Esophagus mucosa (tissue), 1 donor: ENCODE measurements at regions not wholly inside any gene's neighbourhood (a gene's known extent, or its start where the extent isn't known, plus 50 kb on each side); places are given as distances from the start of the nearest gene placed in this dataset.

Experiments used
- ATAC-seq: fragments of 200-7000 bp; cut with Tn5 transposase; one replicate; pipeline ENCODE4 v1.9.1; 2020
- donor health status: DM: yes; HTN: yes; CAD: no.

DNA sequence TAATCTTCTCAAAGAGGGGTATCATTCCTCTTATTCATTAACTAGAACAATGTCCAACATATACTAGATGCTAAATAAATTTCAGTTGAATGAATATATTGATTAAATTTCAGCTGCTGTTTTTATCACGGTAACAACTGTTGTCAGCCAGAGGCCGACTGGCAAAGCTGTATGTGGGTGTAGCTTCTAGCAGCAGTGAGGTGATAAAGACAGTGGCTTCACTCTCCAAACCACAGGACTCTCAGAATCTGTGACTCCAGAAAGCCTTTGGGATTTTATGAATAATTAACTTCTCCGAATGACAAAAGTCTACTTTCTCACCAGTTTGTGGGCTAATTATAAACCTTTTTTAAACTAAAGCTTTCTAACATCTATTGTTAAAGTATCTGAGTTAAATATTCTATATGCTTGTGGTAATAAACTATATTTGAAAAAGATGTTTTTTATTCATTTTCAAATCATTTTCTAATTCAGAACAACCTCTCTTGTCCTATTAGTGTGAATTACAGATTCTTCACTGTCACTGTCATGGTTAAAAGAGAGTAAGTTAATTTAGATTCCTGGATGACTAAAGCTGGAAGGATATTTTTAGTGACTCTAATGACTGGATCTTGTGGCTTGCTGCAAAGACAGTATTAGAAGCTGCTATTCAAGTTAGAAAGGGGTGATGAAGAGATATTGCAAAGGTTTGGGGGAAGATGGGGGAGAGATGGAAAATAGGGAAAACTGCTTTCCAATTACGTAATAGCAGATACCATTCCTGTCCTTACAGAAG is 796.4 kb upstream of the ARPP21 start:
- ATAC-seq, result no peak

DNA sequence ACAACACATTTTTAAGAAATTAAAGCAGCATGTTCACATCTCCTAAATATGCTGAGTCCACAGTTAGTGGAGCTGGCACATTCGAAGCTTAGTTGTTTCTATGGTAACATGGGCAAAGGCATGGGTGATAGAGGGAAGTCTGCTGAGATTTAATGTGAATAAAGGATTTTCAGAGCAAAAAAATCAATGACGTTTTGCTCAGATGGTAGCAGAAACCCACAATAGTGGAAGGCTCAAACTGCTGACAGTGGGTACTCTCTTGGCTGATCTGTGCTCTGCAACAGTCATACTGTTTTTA is 795.1 kb upstream of the ARPP21 start:
- ATAC-seq, result no peak

DNA sequence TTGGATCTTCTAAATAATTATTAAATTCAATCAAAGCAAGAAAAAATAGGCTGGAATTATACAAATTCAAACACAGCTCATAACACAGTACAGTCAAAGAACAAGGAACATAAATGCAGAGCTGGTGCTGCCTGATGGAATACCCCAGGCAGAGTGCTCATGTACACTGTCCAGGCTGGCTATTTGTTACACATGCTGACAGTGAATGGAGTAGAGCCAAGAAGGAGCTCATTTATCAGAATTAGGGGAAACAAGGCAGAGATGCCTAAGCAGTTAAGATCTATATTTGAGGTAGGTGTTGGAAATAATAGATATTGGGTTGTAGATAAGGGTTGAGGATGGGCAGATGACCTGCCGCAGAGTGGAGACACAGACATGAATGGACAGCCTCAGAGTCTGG is 788.2 kb upstream of the ARPP21 start:
- no peak for ATAC-seq

DNA sequence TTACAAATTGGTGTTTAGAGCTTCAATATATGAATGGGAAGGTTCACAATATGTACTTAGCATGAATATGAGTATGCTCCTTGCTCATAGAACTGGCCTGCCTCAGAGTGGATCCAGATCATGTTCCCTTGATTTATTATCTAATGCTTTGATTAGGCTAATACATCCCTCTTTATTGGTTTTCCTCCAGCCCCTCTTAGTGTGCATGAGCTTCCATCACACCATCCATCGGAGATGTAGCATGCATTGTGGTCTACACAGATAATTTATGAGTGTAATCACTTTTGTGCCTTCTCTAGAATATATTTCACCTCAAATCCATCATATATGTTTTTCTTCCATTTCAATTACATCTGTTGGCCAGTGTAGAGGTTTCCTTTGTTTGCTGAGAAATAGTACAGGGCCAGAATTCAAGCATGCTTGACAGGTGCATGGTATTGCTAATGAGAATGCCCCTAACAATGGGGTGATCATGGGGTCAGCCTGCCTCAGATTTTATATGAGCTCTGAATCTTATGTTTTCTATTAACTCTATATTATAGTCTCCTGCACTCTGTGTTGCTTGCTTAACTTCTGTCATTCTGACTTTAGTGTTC is 786.4 kb upstream of the ARPP21 start:
- no peak for ATAC-seq

DNA sequence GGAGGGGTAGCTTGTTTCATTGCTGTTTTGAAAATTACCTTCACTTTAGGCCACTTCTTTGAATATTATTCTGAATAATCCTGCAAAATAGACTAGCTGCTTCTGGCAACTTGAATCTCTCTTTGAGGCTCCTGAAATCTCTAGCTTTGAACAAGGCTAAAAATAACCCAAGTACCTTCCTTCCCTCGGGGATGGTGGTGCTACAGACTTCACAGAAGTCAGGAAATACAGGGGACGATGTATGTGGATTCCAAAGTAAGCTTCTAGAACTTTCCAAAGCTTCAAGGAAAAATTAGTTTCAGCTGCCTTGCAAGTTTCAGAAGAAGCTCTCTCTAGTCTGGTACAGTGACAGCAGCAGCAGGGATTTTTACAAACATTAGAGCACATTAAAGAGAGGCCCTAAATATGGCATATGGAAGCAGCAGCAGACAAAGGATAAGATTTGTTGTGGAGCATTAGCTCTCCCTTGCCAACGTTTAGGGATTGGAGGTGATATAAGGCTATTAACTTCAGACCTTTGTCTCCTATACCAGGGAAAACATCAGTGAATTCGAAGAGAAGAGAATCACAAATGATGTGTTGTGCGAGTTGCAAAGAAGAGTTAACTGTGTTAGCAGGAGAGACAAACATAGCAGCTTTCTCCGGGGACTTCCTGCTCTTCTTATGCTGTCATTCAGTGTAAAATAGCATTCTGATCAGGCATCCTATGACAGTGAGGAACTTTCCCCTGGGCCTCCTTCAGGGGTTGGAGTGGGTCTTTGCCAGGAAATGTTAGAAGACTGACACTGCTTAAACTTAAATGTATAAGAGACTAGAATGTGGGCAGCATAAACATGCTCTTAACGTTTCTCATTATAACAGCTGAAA is 783.0 kb upstream of the ARPP21 start:
- ATAC-seq, result no peak

DNA sequence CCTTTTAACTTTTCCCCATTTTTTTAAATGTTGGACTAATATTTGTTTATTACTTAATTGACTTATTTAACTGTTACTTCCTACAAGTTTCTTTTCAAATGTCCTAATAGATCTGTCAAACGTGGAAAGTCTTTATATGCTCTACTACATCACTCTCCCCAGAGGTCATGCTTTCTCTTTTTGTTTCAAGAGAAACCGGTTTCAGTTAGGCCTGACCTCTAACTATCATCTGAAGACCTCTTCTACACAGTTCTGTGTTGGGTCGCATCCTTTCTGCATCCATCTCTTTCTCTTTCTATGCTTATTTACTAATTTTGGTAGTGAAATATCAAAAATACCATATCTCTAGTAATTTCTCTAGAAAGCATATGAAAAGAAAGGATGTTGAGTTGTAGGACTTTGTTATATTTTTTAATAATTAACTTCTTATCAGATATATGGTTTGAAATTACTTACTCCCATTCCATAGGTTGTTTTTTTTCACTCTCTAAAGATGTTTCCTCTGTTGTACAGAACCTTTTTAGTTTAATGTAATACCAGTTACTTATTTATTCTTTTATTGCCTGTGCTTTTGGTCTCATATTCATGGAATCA is 781.2 kb upstream of the ARPP21 start:
- ATAC-seq, result no peak

DNA sequence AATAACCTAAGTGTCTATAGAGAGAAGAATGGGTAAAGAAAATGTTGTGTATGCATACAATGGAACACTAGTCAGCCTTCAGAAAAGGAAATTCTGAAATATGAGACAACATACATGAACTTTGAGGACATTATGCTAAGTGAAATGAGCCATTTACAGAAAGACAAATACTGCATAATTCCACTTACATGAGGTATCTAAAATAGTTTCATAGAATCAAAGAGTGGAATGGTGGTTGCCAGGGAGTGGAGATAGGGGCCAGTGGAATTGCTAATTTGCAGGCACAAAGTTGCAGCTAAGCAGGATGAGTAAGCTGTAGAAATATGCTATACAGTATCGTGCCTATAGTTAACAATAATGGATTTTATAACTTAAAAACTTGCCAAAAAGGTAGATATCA is 779.6 kb upstream of the ARPP21 start:
- ATAC-seq, result no peak

DNA sequence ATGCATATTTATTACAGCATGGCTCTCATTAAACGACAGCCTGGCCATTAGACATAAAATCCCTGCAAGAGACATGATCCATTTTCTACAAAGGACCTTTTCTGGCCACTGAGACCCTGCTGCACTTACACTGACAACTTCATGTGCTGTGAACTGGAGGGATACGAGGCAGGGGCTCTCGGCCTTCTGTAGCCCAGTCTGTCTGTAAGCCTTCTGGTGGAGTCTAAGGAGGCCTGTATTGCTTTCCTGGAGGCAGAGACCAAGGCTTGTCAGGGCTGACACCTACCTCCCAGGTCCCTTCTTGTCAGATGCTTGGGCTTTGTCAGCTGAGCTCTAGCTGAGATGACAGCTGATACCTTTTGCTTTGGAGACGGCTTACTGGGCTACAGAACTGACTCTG is 776.9 kb upstream of the ARPP21 start:
- no peak for ATAC-seq

DNA sequence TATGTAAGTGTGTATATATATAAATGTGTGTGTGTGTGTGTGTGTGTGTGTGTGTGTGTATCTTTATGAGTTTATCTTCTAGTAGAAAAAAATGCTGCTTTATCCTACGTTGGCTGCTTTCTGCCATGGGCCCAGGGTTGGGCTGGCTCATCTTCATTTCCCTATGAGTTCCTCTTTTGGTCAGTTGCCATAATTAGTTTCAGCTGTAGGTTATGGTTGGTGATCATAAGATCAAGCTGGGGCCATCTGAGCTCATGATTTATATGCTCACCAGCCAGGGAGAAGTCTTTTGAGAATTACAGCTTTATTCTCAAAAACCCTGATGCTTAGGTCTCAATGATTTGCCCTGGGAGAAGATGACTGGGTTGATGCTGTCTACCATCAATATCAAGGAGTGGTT is 775.8 kb upstream of the ARPP21 start:
- no peak for ATAC-seq

DNA sequence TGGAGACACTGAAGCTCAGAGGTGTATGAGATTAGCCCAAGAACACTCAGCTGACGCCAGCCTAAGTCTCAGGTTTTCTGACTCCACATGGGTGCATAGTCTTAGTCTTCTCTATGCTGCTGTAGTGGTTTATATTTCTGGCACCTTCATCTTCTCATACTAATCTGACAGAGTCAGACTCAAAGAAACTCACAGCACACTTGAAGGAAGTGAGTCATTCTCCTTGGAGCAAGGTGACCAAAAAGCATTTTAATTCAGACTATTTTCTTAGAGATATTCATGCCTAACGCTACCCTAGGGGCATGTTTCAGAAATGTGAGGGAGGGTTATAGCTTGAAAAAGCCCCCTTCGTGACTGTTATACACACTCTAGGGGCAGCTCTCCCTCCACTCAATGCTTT is 775.3 kb upstream of the ARPP21 start:
- no peak for ATAC-seq

DNA sequence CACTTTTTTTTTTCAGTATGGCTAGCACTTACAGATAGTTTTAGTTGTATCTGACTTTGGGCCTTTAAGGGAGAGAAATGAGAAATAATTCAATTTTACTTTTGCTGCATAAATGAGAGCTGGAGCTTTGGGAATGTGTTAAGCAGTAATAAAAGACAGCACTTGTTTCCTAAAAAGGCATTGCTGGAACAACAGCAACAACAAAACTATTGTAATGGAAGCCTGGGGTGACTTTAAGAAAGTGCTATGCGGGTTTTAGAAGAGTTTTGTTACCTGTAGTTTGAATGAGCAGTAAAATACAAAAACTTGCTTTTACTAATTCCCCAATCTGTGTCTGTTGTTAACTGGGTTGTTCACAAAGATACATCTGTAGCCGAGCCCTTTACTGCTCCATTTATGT is 774.0 kb upstream of the ARPP21 start:
- no peak for ATAC-seq

DNA sequence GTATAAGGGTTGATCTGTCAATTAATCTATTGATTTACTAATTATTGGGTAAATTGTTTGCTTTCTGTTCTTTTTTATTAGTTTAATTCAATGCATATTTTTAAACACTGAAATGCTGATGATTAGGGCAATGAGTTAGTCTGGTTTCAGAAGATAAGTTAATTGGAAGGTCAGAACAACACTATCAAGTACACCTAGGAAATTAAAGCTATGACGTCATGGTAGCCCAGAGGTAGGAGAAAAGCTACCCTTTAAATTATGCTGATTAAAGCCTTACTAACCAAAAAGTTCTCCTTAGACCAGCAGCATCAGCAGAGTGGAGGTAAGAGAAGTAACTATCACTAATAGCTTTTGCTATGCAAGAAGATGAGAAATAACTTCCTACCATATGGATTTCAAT is 770.4 kb upstream of the ARPP21 start:
- no peak for ATAC-seq

DNA sequence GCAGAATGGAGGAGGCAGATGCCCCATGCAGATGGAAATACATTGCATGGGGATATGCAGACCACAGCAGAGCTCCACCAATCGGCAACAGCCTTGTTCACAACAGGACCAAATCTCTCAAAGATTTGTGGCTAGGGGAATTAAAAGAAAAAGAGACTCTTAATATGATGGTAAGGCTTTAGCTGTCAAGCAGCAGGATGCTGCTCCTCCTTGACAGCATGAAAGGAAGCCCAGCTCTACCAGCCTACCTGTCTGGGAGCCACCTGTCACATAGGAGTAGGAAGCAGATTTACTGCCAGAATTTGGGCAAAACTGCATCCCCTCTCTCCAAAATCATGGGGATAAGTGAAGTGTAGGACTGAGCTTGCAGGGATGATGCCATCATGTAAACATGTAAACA is 769.6 kb upstream of the ARPP21 start:
- ATAC-seq, result no peak

DNA sequence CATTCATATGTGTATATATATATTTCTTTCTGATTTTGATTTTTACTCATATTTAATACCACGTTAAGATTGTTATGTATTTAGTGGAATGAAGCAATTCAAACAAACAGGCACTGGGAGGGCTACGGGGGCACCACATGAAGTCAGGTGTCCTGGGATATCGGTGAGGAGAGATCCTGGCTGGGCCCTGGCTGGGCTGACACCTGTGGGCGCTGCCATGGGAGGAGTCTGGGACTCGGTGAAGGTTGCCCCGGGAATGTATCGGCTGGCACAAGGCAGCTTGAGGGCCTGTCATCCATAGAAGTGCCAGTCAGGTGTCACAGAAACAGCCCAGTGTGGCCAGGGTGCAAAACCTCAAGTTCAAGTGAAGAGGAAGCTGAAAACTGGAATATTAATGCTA is 766.9 kb upstream of the ARPP21 start:
- ATAC-seq, result no peak

DNA sequence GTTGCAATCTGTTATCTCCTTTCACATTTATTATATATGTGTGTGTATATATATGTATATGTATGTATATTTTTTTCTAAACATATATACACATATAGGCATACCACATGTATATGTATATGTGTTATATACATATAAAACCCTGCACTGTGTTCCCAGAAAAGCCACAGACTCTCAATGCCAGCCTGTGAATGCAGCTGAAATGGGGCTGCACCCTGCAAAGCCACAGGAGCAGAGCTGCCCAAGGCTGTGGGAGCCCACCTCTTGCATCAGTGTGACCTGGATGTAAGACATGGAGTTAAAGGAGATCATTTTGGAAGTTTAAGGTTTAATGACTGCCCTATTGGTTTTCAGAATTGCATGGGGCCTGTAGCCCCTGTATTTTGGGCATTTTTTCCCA is 762.3 kb upstream of the ARPP21 start:
- no peak for ATAC-seq

DNA sequence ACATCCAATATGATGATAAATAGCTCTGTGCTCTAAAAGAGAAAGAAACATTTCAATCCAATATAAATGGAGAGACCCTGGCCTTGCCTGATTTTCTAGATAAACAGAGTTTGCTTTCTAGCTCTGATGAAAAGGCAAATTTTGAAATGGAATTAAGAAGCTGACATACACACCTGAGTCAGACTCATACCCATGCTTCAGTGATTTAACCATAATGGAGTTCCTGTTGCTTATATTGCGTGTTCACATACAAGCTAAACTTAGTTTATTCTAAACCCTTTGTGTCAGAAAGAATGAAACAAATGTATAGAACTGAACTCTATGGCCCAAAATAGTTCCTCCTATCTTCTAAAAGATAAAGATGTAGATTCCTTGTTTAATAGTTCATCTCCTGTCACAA is 760.8 kb upstream of the ARPP21 start:
- no peak for ATAC-seq

DNA sequence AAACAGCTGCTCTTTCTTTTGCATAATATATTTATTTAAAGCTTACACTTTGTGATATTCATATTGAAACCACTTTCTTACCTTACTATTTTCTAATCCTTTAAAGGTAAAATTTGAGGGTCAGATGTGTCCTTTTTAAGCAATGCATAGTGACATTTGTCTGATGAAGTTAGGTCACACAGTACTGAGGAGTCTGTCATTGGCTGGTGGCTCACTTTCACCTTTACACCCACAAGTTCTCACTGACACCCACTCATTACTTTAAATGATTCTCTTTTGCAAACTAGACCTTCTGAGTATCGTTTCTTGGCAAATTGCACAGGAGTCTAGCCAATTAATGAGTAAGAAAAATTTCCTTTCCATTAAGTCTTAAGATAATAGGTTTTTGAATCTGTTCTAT is 758.3 kb upstream of the ARPP21 start:
- no peak for ATAC-seq

DNA sequence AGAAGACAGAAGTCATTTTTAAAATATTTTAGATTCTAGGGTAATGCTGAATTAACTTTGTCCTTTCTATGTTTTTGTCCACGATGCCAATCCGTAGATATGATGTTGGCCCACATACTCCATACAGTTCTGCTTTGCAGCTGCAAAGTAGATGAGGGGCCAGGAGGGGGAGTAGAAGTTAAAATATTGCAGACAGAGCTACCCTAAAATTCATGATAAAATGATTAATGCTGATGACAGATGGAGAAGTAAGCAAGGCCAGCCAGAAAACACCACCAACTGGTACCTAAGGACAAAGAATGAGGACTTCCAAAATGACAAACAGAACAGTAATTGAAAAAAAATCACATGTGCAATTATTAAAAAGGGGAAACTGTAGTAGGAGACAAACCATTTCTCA is 756.6 kb upstream of the ARPP21 start:
- no peak for ATAC-seq

DNA sequence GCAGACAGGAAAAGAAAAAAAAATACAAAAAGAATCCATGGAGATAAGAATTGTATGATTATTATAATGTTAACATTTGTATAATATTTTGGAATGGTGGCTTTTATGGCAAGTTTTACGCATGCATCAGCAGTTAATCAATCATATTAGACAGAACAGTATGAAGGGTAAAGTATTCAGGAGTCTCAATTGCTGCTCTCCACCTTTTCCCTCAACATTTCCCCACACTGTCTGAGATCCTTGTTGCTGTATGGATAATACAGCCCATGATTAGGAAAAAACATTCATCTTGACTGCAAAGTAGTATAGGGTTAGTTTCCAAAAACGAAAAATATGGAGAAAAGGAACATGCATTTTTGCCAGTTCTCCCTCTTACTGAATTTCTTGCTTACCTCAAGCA is 755.3 kb upstream of the ARPP21 start:
- ATAC-seq, result no peak

DNA sequence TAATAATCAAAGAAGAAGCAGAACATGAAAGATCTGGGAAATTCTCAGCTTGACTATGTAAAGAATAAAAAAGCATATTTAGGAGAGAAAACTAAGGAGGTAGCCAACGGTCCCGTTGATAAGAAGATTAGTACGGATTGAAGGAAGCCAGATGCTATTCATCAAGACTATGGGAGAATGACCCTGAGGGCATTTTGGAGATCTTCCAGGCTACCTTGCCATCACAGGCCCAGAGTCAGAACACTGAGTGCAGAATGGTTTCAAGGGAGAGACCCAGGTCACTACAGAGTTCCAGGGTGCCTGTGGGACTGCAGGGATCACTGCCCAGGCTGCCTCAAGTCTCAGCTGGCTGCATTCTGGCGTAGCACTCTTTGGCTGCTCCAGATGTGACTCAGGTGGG is 752.9 kb upstream of the ARPP21 start:
- ATAC-seq, result no peak

DNA sequence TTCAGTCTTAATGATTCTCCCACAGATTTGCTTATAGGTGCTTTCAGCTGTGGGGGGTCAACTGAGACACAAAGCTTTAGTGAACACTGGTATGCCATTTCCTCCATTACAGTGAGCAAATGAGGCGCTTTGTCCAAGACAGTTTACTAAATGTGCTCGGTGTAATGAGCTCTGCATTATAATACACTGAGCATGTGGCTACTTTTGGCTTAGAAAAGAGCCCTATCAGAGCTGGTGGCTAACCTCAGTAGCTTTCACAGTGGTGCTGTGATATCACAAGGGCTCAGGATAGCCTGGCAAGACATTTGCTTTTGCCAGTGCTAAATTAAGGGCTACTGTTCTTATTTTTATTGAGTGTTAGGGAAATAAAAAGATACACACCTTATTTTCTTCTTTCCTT is 749.7 kb upstream of the ARPP21 start:
- ATAC-seq, result no peak

DNA sequence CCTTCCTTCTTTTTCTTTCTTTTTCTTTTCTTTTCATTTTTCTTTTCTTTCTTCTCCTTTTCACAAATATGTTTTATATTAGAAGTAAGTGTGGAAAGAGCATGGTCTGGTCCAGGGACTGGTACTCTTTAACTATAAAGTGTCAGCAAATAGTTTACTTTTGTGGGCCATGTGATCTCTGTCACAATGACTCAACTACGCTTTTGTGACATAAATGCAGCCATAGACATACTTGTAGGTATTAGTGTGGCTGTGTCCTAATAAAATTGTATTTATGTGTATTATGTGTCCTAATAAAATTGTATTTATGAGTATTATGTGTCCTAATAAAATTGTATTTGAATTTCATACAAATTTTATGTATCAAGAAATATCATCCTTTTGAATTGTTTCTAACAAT is 749.1 kb upstream of the ARPP21 start:
- no peak for ATAC-seq

DNA sequence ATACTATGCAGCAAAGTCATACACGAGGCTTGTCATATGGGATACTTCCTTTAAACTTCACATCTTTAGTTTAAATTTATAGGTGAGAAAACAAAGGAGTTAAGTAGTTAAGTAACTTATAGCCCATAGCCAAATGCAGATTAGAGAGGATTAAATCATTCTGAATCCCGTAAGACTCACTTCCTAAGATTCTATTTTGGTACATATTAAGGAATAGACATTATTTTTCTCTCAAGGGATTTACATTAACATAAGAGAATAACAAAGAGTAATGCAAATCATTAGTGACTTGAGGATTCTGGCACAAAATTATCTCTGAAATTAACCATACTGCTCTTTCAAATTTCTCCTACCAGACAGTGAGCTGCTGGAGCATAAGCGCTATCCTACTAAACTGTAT is 747.4 kb upstream of the ARPP21 start:
- ATAC-seq, result no peak

DNA sequence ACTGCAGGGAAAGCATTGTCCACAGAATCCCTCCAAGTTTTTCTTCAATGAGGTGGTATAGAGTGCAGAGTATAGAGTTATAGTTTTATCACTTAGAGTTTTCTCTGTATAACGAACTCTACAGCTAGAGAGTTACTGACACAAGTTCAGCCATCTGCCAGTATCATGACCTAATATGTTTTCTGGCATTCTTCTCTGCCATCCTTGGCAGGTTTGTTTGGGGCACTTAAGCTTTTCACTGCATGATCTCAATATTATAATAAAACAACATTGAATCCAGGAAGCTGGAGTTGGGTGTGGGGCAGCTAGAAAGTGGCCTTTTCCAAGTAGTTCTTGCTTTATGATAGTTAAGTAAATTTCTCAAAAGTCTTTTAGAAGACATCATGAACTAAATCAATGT is 743.5 kb upstream of the ARPP21 start:
- ATAC-seq, result no peak
